BLaER1 treated with 17β-estradiol and CSF1 and Interleukin-3, amounts not matched to agents 10 nM and 100 nM (cell line): ENCODE measurements at regions not wholly inside any gene's neighbourhood (a gene's known extent, or its start where the extent isn't known, plus 50 kb on each side); places are given as distances from the start of the nearest gene placed in this dataset.

Experiments used
- H3K27ac ChIP-seq, 11 experiments: shearing (Covaris generic); formaldehyde crosslinking; 2 replicates each; pipeline ENCODE4 v1.8.1; 2022
- H3K27me3 ChIP-seq, 11 experiments: shearing (Covaris generic); formaldehyde crosslinking; 2 replicates each; pipeline ENCODE4 v1.8.1; 2022
- H3K36me3 ChIP-seq, 11 experiments: shearing (Covaris generic); formaldehyde crosslinking; 2 replicates each; pipeline ENCODE4 v1.8.1; 2022
- H3K4me1 ChIP-seq, 10 experiments: shearing (Covaris generic); formaldehyde crosslinking; 2 replicates each; pipeline ENCODE4 v1.8.1; 2022
- H3K4me2 ChIP-seq, 11 experiments: shearing (Covaris generic); formaldehyde crosslinking; 2 replicates each; pipeline ENCODE4 v1.8.1; 2022
- H3K4me3 ChIP-seq, 10 experiments: shearing (Covaris generic); formaldehyde crosslinking; 2 replicates each; pipeline ENCODE4 v1.8.1; 2022
- H3K9ac ChIP-seq, 11 experiments: shearing (Covaris generic); formaldehyde crosslinking; 2 replicates each; pipeline ENCODE4 v1.8.1; 2022
- H3K9me3 ChIP-seq, 11 experiments: shearing (Covaris generic); formaldehyde crosslinking; replicated peaks in 1 of 11; 2 replicates each; pipeline ENCODE4 v1.8.1; 2022
- H4K20me1 ChIP-seq, 11 experiments: shearing (Covaris generic); formaldehyde crosslinking; 2 replicates each; pipeline ENCODE4 v1.8.1; 2022
- Cebpa-rat ChIP-seq, 11 experiments: shearing (Covaris generic); IDR thresholded peaks; 2 replicates each; pipeline ENCODE4 v1.8.1; 2022

DNA sequence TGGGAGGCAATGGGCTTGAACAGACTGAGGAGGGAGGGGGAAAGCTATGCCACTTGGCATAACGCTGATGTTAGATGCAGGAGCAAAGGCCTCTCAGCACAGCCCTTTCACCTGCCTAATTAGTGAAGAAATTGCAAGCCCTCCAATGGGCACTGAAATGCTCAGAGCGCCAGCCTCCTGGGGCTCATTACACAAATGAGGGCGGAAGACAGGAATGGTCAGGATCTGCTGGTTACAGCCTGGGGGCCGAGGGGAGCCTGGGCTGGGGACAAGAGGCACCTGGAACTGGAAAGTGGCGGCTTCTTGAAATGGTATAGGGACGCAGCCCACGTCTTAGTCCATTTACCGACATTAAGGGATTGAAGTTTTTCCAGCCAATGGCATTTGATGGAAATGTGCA lies 50.2 kb upstream of the PLET1 start:
- Histone ChIP-seq H4K20me1 (no peaks in the 10 kb centered on the region), H3K4me2 (peak overlapping the region in 4 of 11 experiments; percentile 24 to 37 (median 34); a peak in 5 of 22 replicates), H3K36me3 (no peaks in the 10 kb centered on the region), H3K9ac (no peak overlapping the region), H3K27ac (no peak overlapping the region), H3K4me1 (peaks cover 0 to 9% (median 5%) of the 10 kb centered on the region in 10 experiments; a peak in 4 of 20 replicates), H3K4me3 (no peak overlapping the region), H3K27me3 (no peaks in the 10 kb centered on the region), H3K9me3 (no peaks in the 10 kb centered on the region)
- no peak for TF ChIP-seq Cebpa-rat (IDR thresholded peaks at IDR 0.05)

DNA sequence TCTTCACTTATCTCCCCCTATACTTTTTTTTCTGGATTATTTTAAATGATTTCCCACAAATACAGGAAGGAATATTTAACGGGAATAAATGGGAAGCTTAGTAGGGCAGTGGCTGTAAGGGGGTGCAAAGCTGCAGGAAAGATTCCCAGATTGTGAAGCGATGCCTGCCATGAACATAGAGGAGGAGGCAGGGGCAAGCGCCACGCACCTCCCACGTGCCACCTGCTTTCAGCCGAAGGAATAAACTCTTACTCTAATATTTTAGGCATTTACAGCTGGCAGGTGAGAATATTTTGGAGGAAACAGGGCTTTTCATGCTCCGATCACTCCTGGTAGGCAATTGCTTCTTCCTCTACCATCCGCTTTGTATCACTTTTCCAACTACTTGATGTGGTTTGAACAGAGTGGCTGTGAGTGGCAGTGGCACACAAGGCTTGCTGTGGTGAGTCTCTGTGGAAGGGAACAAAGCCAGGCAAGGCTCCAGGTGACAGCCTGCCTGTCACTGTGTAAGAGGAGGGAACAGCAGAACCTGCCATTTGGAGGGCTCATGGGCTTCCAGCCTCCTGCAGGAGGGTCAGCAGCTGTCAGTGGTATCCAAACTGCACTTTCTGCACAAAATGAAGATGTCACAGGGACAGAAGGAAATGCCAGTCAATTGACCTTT lies 54.5 kb upstream of the PLET1 start:
- no peak for TF ChIP-seq Cebpa-rat (IDR thresholded peaks at IDR 0.05)
- Histone ChIP-seq H4K20me1 (no peaks in the 10 kb centered on the region), H3K9me3 (no peaks in the 10 kb centered on the region), H3K36me3 (no peaks in the 10 kb centered on the region), H3K27me3 (no peaks in the 10 kb centered on the region), H3K27ac (no peak overlapping the region), H3K4me1 (peaks cover 0 to 9% (median 5%) of the 10 kb centered on the region in 10 experiments; a peak in 4 of 20 replicates), H3K9ac (no peak overlapping the region), H3K4me3 (no peak overlapping the region), H3K4me2 (no peak overlapping the region)

DNA sequence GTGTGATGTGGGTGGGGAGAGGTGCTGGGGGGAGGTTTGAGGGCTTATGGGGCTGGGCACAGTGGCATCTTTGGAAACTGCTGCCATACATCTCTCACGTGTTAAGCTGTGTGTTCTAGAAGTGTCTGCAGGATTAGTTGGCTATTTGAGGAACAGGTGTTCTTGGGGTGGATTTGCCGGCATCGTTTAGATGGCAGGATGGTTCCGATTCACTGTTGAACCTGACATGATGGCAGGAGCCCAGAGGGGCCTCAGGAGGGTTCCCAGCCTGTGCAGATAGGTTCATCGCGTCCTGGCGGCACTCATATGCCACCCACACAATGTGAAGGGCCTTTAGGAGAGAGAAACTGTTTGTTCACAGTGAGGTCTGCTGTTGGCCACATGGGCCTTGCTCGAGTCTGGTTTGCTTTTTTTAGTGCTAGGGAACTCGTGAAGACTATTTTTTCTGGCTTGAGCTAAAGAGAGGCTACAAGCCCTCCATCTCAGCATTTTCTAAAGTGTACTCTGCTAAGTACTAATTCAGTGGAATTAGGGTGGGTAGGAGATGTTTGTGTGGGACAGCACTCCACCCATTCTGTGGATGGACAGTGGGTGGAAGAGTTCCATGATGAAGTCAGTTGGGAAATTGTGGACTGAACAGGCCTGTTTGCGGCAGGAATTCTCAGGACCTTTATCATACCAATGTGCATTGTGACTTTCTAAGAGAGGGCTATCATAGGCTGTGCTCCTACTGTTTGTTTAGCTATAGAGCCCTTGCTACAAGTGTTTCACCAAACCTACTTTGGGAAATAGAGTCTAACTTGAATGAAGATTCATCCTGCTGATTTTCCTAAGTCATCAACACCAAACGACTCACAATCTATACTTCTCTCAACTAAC lies 55.4 kb upstream of the PLET1 start:
- Histone ChIP-seq H3K27me3 (no peaks in the 10 kb centered on the region), H4K20me1 (no peaks in the 10 kb centered on the region), H3K36me3 (no peaks in the 10 kb centered on the region), H3K9ac (no peak overlapping the region), H3K27ac (no peak overlapping the region), H3K4me1 (no peaks in the 10 kb centered on the region), H3K4me2 (no peak overlapping the region), H3K9me3 (no peaks in the 10 kb centered on the region), H3K4me3 (no peak overlapping the region)
- TF ChIP-seq Cebpa-rat (IDR thresholded peaks at IDR 0.05) = no peak

DNA sequence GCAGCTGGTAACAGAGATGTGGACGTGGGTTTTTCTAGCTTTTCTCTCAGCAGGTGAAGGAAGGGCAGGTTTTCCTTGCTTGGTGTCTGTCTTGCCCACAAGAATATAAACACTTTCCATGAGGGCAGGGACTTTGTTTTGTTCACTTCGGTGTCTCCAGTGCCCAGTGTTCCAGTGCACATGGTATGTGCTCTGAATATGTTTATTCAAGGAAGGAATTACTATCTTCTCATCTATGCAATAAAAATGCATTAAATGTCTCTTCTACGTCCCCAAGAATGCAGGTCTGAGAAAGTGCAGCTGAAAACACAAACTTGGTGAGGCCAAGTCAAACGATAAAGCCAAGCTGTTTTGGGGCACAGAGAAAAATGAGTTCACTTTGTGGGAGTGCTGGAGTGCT lies 56.3 kb upstream of the PLET1 start:
- no peak overlapping the region for H3K4me2 ChIP-seq

DNA sequence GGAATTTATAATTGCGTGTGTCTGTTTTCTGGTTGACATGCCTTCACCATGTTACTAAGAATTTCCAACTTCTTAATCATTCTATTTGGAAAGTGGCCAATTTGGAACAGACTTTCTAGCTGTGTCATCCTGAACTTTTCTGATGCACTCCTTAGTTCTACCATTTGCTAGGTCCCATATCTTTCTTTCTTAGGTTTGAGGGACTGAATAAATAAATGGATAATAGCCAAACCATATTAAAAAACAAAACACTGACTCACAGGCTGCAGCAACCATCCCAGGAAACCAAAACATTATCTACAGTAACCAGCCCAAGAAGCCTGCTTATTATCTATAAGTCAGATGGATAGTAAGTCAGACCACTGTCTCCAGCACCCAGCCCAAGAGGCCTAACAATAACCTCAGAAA lies 57.5 kb upstream of the PLET1 start:
- H3K36me3 ChIP-seq = no peaks in the 10 kb centered on the region
- H3K4me2 ChIP-seq = no peak overlapping the region
- no peaks in the 10 kb centered on the region for H3K27me3 ChIP-seq
- H3K4me1 ChIP-seq = peaks cover 0 to 12% (median 8%) of the 10 kb centered on the region in 10 experiments; a peak in 16 of 20 replicates
- no peak overlapping the region for H3K9ac ChIP-seq
- no peaks in the 10 kb centered on the region for H3K9me3 ChIP-seq
- no peak overlapping the region for H3K4me3 ChIP-seq
- no peaks in the 10 kb centered on the region for H4K20me1 ChIP-seq
- no peak for TF ChIP-seq Cebpa-rat (IDR thresholded peaks at IDR 0.05)
- H3K27ac ChIP-seq = no peak overlapping the region

More for the DNA sequence above, 56.3 kb upstream of the PLET1 start:
- no peak overlapping the region for H3K27ac ChIP-seq
- no peaks in the 10 kb centered on the region for H3K27me3 ChIP-seq
- no peaks in the 10 kb centered on the region for H3K36me3 ChIP-seq
- H3K9me3 ChIP-seq = no peaks in the 10 kb centered on the region
- peaks cover 0 to 8% (median 7%) of the 10 kb centered on the region in 10 experiments; a peak in 16 of 20 replicates for H3K4me1 ChIP-seq
- no peak overlapping the region for H3K9ac ChIP-seq
- no peaks in the 10 kb centered on the region for H4K20me1 ChIP-seq
- TF ChIP-seq Cebpa-rat (IDR thresholded peaks at IDR 0.05) = no peak
- no peak overlapping the region for H3K4me3 ChIP-seq

DNA sequence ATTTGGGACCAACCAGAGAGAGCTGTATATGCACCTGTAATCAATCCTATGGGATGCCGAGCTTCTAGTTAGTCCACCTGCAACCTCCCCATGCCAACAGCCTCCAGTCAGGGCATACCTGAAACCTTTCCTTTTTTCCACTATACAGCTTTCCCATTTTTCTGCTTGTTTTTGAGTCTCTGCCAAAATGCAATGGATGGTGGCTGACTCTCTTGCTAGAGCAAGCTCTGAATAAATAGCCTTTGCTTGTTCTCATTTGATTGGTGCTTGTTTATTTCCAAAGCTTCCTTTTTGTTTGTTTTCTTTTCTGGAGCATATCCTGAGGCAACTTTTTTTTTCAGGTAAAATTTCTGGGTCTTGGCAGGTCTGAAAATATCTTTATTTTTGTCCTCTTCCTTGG lies 58.0 kb upstream of the PLET1 start:
- Histone ChIP-seq H3K9me3 (no peaks in the 10 kb centered on the region), H3K9ac (no peak overlapping the region), H3K27me3 (no peaks in the 10 kb centered on the region), H3K4me1 (peaks cover 0 to 12% (median 8%) of the 10 kb centered on the region in 10 experiments; a peak in 16 of 20 replicates), H4K20me1 (no peaks in the 10 kb centered on the region), H3K27ac (no peak overlapping the region), H3K4me3 (no peak overlapping the region), H3K4me2 (no peak overlapping the region), H3K36me3 (no peaks in the 10 kb centered on the region)
- no peak for TF ChIP-seq Cebpa-rat (IDR thresholded peaks at IDR 0.05)

DNA sequence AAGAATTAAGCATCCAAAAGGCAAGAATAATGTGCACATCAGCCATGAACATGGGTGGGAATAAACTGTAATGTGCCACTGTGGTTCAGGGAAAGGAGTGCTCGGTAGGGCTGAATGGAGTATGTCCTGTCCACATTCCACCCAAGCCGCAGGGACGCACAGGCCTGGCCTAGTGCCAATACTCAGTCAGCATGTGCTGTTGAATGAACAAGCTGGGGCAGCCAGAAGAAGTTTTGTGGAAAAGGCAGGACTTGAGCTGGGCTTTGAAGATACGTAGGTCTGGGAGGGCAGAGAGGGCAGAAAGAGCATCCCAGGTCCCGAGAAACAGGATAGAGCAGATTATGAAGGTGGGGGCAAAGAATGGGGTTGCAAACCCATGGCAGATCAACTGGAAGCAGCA lies 60.0 kb upstream of the PLET1 start:
- Histone ChIP-seq H3K4me1 (peaks cover 0 to 12% (median 8%) of the 10 kb centered on the region in 10 experiments; a peak in 16 of 20 replicates), H3K36me3 (no peaks in the 10 kb centered on the region), H3K27me3 (no peaks in the 10 kb centered on the region), H3K27ac (no peak overlapping the region), H3K9ac (no peak overlapping the region), H3K4me2 (no peak overlapping the region), H4K20me1 (no peaks in the 10 kb centered on the region), H3K4me3 (no peak overlapping the region), H3K9me3 (no peaks in the 10 kb centered on the region)
- TF ChIP-seq Cebpa-rat (IDR thresholded peaks at IDR 0.05) = no peak

DNA sequence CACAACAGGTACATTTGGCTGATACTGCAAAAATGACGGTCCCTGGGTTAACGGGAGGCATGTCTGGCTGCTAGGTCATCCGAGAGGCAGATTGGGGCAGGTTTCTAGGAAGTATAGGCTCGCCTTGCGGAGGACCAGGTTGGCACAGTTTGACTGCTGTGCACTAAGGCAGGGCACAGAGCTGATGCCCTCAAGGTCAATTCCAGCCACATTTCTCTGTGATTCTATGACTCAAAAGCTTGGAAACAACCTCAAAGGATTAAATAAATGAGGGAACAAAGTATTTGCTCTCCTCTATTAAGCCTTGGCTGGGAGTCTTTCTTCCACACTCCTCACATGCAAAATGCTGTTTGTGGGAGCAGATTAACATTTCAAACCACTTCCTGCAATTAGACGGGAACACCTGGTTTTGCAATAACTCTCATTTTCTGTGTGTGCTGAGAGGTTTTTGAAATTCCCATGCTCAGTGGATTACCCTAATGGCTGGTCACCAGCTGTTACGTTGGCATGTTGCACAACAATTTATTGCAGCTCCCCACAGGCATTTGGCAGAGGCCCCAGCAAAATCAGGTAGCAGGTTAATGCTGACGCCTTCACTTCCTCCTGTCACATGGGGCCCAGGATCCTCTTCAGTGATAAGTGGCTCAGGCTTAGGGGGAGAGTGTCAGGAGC lies 61.0 kb upstream of the PLET1 start:
- no peak overlapping the region for H3K9ac ChIP-seq
- H3K4me1 ChIP-seq = peaks cover 0 to 12% (median 8%) of the 10 kb centered on the region in 10 experiments; a peak in 16 of 20 replicates
- TF ChIP-seq Cebpa-rat (IDR thresholded peaks at IDR 0.05) = peak in 6 of 11 experiments; percentile 10 to 62 (median 26); a peak in 6 of 22 replicates
- H3K4me2 ChIP-seq = peak overlapping the region in 10 of 11 experiments; percentile 5 to 60 (median 34); a peak in 14 of 22 replicates
- H3K9me3 ChIP-seq = peaks cover 0 to 1% (median 0%) of the 10 kb centered on the region in 11 experiments; a peak in 2 of 22 replicates
- no peaks in the 10 kb centered on the region for H3K27me3 ChIP-seq
- no peaks in the 10 kb centered on the region for H3K36me3 ChIP-seq
- H3K4me3 ChIP-seq = no peak overlapping the region
- H3K27ac ChIP-seq = no peak overlapping the region; a peak in 1 of 22 replicates
- H4K20me1 ChIP-seq = no peaks in the 10 kb centered on the region
